ENCODE measurements at regions not wholly inside any gene's neighbourhood (a gene's known extent, or its start where the extent isn't known, plus 50 kb on each side); places are given as distances from the start of the nearest gene placed in this dataset.

- Histone ChIP-seq H3K79me2 (ENCODE audit: control insufficient read depth, insufficient read depth, low read length) (no peaks in the 10 kb centered on the region), H3K18ac (ENCODE audit: low read length) (no peak overlapping the region), H3K27me3 (ENCODE audit: insufficient read depth, low read length, poor library complexity) (no peaks in the 10 kb centered on the region), H3K27ac (ENCODE audit: low read depth, low read length) (no peak overlapping the region), H3K4me1 (ENCODE audit: control insufficient read depth, low read depth, low read length) (no peaks in the 10 kb centered on the region), H3K56ac (ENCODE audit: low read length) (no peak overlapping the region), H3K4me3 (ENCODE audit: low read length) (no peak overlapping the region), H2BK120ac (ENCODE audit: low read depth, low read length) (no peak overlapping the region), H3K36me3 (ENCODE audit: control insufficient read depth, insufficient read depth, low read length) (no peaks in the 10 kb centered on the region), H3K9ac (ENCODE audit: low read length) (no peak overlapping the region), H3K4ac (ENCODE audit: low read depth, low read length) (no peak overlapping the region), H3K4me2 (ENCODE audit: low read length) (no peak overlapping the region), H4K5ac (ENCODE audit: low read length) (no peak overlapping the region), H3K23ac (ENCODE audit: low read length) (no peak overlapping the region), H3K79me1 (ENCODE audit: low read length) (no peaks in the 10 kb centered on the region), H2AK5ac (ENCODE audit: low read length) (no peak overlapping the region), H4K8ac (ENCODE audit: low read depth, low read length) (no peak overlapping the region), H2BK15ac (replicated peaks; ENCODE audit: low read depth) (no peak overlapping the region), H2BK5ac (ENCODE audit: low read length) (no peak overlapping the region)
- WGBS (ENCODE audit: extremely low coverage, insufficient coverage, low lambda C conversion rate): no CpG with 5 or more reads among the region's 3 CpGs
- DNase-seq: no peak
These were observed 127.3 kb downstream of the FAM204A start for GRCh38 chr10:118214776-118215175.

GRCh38 chr10:118213436-118213835 is 128.7 kb downstream of the FAM204A start:
- Histone ChIP-seq H2BK120ac (ENCODE audit: low read depth, low read length) (no peak overlapping the region), H3K9ac (ENCODE audit: low read length) (no peak overlapping the region), H3K4ac (ENCODE audit: low read depth, low read length) (no peak overlapping the region), H3K23ac (ENCODE audit: low read length) (no peak overlapping the region), H3K27ac (ENCODE audit: low read depth, low read length) (no peak overlapping the region), H4K5ac (ENCODE audit: low read length) (no peak overlapping the region), H3K79me1 (ENCODE audit: low read length) (no peaks in the 10 kb centered on the region), H2BK15ac (replicated peaks; ENCODE audit: low read depth) (no peak overlapping the region), H3K4me1 (ENCODE audit: control insufficient read depth, low read depth, low read length) (no peaks in the 10 kb centered on the region), H4K8ac (ENCODE audit: low read depth, low read length) (no peak overlapping the region), H2BK5ac (ENCODE audit: low read length) (no peak overlapping the region), H3K56ac (ENCODE audit: low read length) (no peak overlapping the region), H3K18ac (ENCODE audit: low read length) (no peak overlapping the region), H3K27me3 (ENCODE audit: insufficient read depth, low read length, poor library complexity) (no peaks in the 10 kb centered on the region), H2AK5ac (ENCODE audit: low read length) (no peak overlapping the region), H3K36me3 (ENCODE audit: control insufficient read depth, insufficient read depth, low read length) (no peaks in the 10 kb centered on the region), H3K4me2 (ENCODE audit: low read length) (no peak overlapping the region), H3K79me2 (ENCODE audit: control insufficient read depth, insufficient read depth, low read length) (no peaks in the 10 kb centered on the region), H3K4me3 (ENCODE audit: low read length) (no peak overlapping the region)
- WGBS (ENCODE audit: extremely low coverage, insufficient coverage, low lambda C conversion rate): no CpG with 5 or more reads among the region's 7 CpGs
- no peak for DNase-seq

GRCh38 chr10:118210276-118210675 is 131.8 kb downstream of the FAM204A start:
- Histone ChIP-seq H3K18ac (ENCODE audit: low read length) (no peak overlapping the region), H3K9ac (ENCODE audit: low read length) (no peak overlapping the region), H2BK120ac (ENCODE audit: low read depth, low read length) (no peak overlapping the region), H2BK5ac (ENCODE audit: low read length) (no peak overlapping the region), H2AK5ac (ENCODE audit: low read length) (no peak overlapping the region), H4K5ac (ENCODE audit: low read length) (no peak overlapping the region), H3K4me2 (ENCODE audit: low read length) (no peak overlapping the region), H3K79me2 (ENCODE audit: control insufficient read depth, insufficient read depth, low read length) (no peaks in the 10 kb centered on the region), H3K27me3 (ENCODE audit: insufficient read depth, low read length, poor library complexity) (no peaks in the 10 kb centered on the region), H3K36me3 (ENCODE audit: control insufficient read depth, insufficient read depth, low read length) (no peaks in the 10 kb centered on the region), H3K79me1 (ENCODE audit: low read length) (no peaks in the 10 kb centered on the region), H4K8ac (ENCODE audit: low read depth, low read length) (no peak overlapping the region), H3K56ac (ENCODE audit: low read length) (no peak overlapping the region), H2BK15ac (replicated peaks; ENCODE audit: low read depth) (no peak overlapping the region), H3K4me1 (ENCODE audit: control insufficient read depth, low read depth, low read length) (no peaks in the 10 kb centered on the region), H3K27ac (ENCODE audit: low read depth, low read length) (no peak overlapping the region), H3K23ac (ENCODE audit: low read length) (no peak overlapping the region), H3K4ac (ENCODE audit: low read depth, low read length) (no peak overlapping the region), H3K4me3 (ENCODE audit: low read length) (no peak overlapping the region)
- WGBS (ENCODE audit: extremely low coverage, insufficient coverage, low lambda C conversion rate): no CpG with 5 or more reads among the region's 2 CpGs
- no peak for DNase-seq

- Histone ChIP-seq H3K27ac (ENCODE audit: low read depth, low read length) (no peak overlapping the region), H3K4me3 (ENCODE audit: low read length) (no peak overlapping the region), H2BK15ac (replicated peaks; ENCODE audit: low read depth) (no peak overlapping the region), H3K18ac (ENCODE audit: low read length) (no peak overlapping the region), H3K27me3 (ENCODE audit: insufficient read depth, low read length, poor library complexity) (no peaks in the 10 kb centered on the region), H2BK5ac (ENCODE audit: low read length) (no peak overlapping the region), H3K23ac (ENCODE audit: low read length) (no peak overlapping the region), H3K36me3 (ENCODE audit: control insufficient read depth, insufficient read depth, low read length) (no peaks in the 10 kb centered on the region), H3K4me1 (ENCODE audit: control insufficient read depth, low read depth, low read length) (no peaks in the 10 kb centered on the region), H3K79me1 (ENCODE audit: low read length) (no peaks in the 10 kb centered on the region), H3K4ac (ENCODE audit: low read depth, low read length) (no peak overlapping the region), H3K4me2 (ENCODE audit: low read length) (no peak overlapping the region), H2BK120ac (ENCODE audit: low read depth, low read length) (no peak overlapping the region), H4K8ac (ENCODE audit: low read depth, low read length) (no peak overlapping the region), H3K79me2 (ENCODE audit: control insufficient read depth, insufficient read depth, low read length) (no peaks in the 10 kb centered on the region), H3K56ac (ENCODE audit: low read length) (no peak overlapping the region), H3K9ac (ENCODE audit: low read length) (no peak overlapping the region), H4K5ac (ENCODE audit: low read length) (no peak overlapping the region), H2AK5ac (ENCODE audit: low read length) (no peak overlapping the region)
- WGBS (ENCODE audit: extremely low coverage, insufficient coverage, low lambda C conversion rate): no CpG with 5 or more reads among the region's 4 CpGs
- DNase-seq: no peak
These were observed 132.9 kb downstream of the FAM204A start for GRCh38 chr10:118209215-118209614.

- Histone ChIP-seq H3K4me2 (ENCODE audit: low read length) (no peak overlapping the region), H3K23ac (ENCODE audit: low read length) (no peak overlapping the region), H2AK5ac (ENCODE audit: low read length) (no peak overlapping the region), H3K79me2 (ENCODE audit: control insufficient read depth, insufficient read depth, low read length) (no peaks in the 10 kb centered on the region), H3K56ac (ENCODE audit: low read length) (no peak overlapping the region), H3K9ac (ENCODE audit: low read length) (no peak overlapping the region), H3K27ac (ENCODE audit: low read depth, low read length) (no peak overlapping the region), H4K5ac (ENCODE audit: low read length) (no peak overlapping the region), H2BK15ac (replicated peaks; ENCODE audit: low read depth) (no peak overlapping the region), H3K4ac (ENCODE audit: low read depth, low read length) (no peak overlapping the region), H3K79me1 (ENCODE audit: low read length) (no peaks in the 10 kb centered on the region), H3K4me3 (ENCODE audit: low read length) (no peak overlapping the region), H2BK5ac (ENCODE audit: low read length) (no peak overlapping the region), H3K27me3 (ENCODE audit: insufficient read depth, low read length, poor library complexity) (no peaks in the 10 kb centered on the region), H3K18ac (ENCODE audit: low read length) (no peak overlapping the region), H4K8ac (ENCODE audit: low read depth, low read length) (no peak overlapping the region), H2BK120ac (ENCODE audit: low read depth, low read length) (no peak overlapping the region), H3K4me1 (ENCODE audit: control insufficient read depth, low read depth, low read length) (peaks cover 2% of the 10 kb centered on the region), H3K36me3 (ENCODE audit: control insufficient read depth, insufficient read depth, low read length) (no peaks in the 10 kb centered on the region)
- WGBS (ENCODE audit: extremely low coverage, insufficient coverage, low lambda C conversion rate): no CpG with 5 or more reads among the region's 7 CpGs
- DNase-seq: no peak
These were observed 134.6 kb downstream of the FAM204A start for GRCh38 chr10:118207470-118208007.

- no peaks in the 10 kb centered on the region for H3K79me2 ChIP-seq (ENCODE audit: control insufficient read depth, insufficient read depth, low read length)
- H3K27me3 ChIP-seq (ENCODE audit: insufficient read depth, low read length, poor library complexity): no peaks in the 10 kb centered on the region
- H3K4ac ChIP-seq (ENCODE audit: low read depth, low read length): no peak overlapping the region
- H3K18ac ChIP-seq (ENCODE audit: low read length): no peak overlapping the region
- H2BK15ac ChIP-seq (replicated peaks; ENCODE audit: low read depth): no peak overlapping the region
- no peak overlapping the region for H3K9ac ChIP-seq (ENCODE audit: low read length)
- H4K5ac ChIP-seq (ENCODE audit: low read length): no peak overlapping the region
- H3K79me1 ChIP-seq (ENCODE audit: low read length): no peaks in the 10 kb centered on the region
- H3K36me3 ChIP-seq (ENCODE audit: control insufficient read depth, insufficient read depth, low read length): no peaks in the 10 kb centered on the region
- no peak overlapping the region for H2BK5ac ChIP-seq (ENCODE audit: low read length)
- no peak overlapping the region for H3K56ac ChIP-seq (ENCODE audit: low read length)
- no CpG with 5 or more reads among the region's 3 CpGs for WGBS (ENCODE audit: extremely low coverage, insufficient coverage, low lambda C conversion rate)
- no peak overlapping the region for H3K4me3 ChIP-seq (ENCODE audit: low read length)
- H3K23ac ChIP-seq (ENCODE audit: low read length): no peak overlapping the region
- H3K27ac ChIP-seq (ENCODE audit: low read depth, low read length): no peak overlapping the region
- H2AK5ac ChIP-seq (ENCODE audit: low read length): no peak overlapping the region
- H3K4me1 ChIP-seq (ENCODE audit: control insufficient read depth, low read depth, low read length): peaks cover 2% of the 10 kb centered on the region
- peak; percentile 10 for DNase-seq
- H2BK120ac ChIP-seq (ENCODE audit: low read depth, low read length): no peak overlapping the region
- H3K4me2 ChIP-seq (ENCODE audit: low read length): no peak overlapping the region
- no peak overlapping the region for H4K8ac ChIP-seq (ENCODE audit: low read depth, low read length)
These were observed 137.7 kb downstream of the FAM204A start for GRCh38 chr10:118204292-118204943.

All from mesendoderm (in vitro differentiated cells).